SK-N-SH (cell line): ENCODE measurements at regions not wholly inside any gene's neighbourhood (a gene's known extent, or its start where the extent isn't known, plus 50 kb on each side); places are given as distances from the start of the nearest gene placed in this dataset.

ENCODE experiments used
- CTCF ChIA-PET: fragments of 300-600, 350-600 bp; formaldehyde crosslinking; extraction: SDS; loops from one replicate; lab custom pipeline; 2021; lab: Yijun Ruan, JAX
- POLR2A ChIA-PET: fragments of 350-600 bp; sonication (Branson Sonifier 250); formaldehyde crosslinking; extraction: SDS; loops from one replicate; lab custom pipeline; 2020; ENCODE audit warnings: antibody characterized with exemption, inconsistent platforms; lab: Yijun Ruan, JAX
- DNase-seq: peaks from one replicate; pipeline ENCODE4 v3.0.0; 2012
- H2AFZ ChIP-seq: fragments of 200-600 bp; sonication (generic); 2 replicates; pipeline ENCODE4 v1.8.1; 2016; ENCODE audit warnings: antibody characterized with exemption, mild to moderate bottlenecking, low read depth
- H3F3A ChIP-seq: fragments of 200-600 bp; sonication (generic); replicated peaks from 2 replicates; pipeline ENCODE3; 2016; ENCODE audit warnings: antibody characterized with exemption, mild to moderate bottlenecking; ENCODE audit not compliant: insufficient read depth
- H3K27ac ChIP-seq, 2 experiments: fragments of 200-500 bp in 1 of 2; fragments of 200-600 bp in 1 of 2; sonication (Bioruptor generic) in 1 of 2; sonication (generic), shearing (Covaris generic) in 1 of 2; 2 replicates each; pipeline versions ENCODE4 v1.5.1 to v1.6.1; 2014 to 2016; ENCODE audit warnings: low read depth in 2 of 2, inconsistent platforms in 1 of 2, low read length in 1 of 2, mild to moderate bottlenecking in 1 of 2, mixed read lengths in 1 of 2
- H3K27me3 ChIP-seq: fragments of 200-600 bp; sonication (generic), shearing (Covaris generic); 2 replicates; pipeline ENCODE4 v1.6.1; 2016; ENCODE audit warnings: mixed run types; ENCODE audit not compliant: insufficient read depth
- H3K36me3 ChIP-seq, 2 experiments: fragments of 200-500 bp in 1 of 2; fragments of 200-600 bp in 1 of 2; sonication (Bioruptor generic) in 1 of 2; sonication (generic) in 1 of 2; replicated peaks in 1 of 2; 2 replicates each; pipeline versions ENCODE3 to v1.5.1; 2014 to 2016; ENCODE audit warnings: low read length in 1 of 2, mild to moderate bottlenecking in 1 of 2; ENCODE audit not compliant: insufficient read depth in 2 of 2, control insufficient read depth in 1 of 2
- H3K4me1 ChIP-seq, 2 experiments: fragments of 200-500 bp in 1 of 2; fragments of 200-600 bp in 1 of 2; sonication (Bioruptor generic) in 1 of 2; sonication (generic), shearing (Covaris generic) in 1 of 2; 2 replicates each; pipeline versions ENCODE4 v1.5.1 to v1.6.1; 2014 to 2016; ENCODE audit warnings: low read depth in 1 of 2, low read length in 1 of 2, mixed run types in 1 of 2; ENCODE audit not compliant: insufficient read depth in 2 of 2, control insufficient read depth in 1 of 2
- H3K4me2 ChIP-seq: fragments of 200-600 bp; sonication (generic), shearing (Covaris generic); 2 replicates; pipeline ENCODE4 v1.6.1; 2017; ENCODE audit warnings: mixed run types
- H3K4me3 ChIP-seq, 2 experiments: fragments of 200-500 bp in 1 of 2; fragments of 200-600 bp in 1 of 2; sonication (Bioruptor generic) in 1 of 2; sonication (generic), shearing (Covaris generic) in 1 of 2; 2 replicates each; pipeline versions ENCODE4 v1.5.1 to v1.8.1; 2014 to 2016; ENCODE audit warnings: low read depth in 2 of 2, inconsistent platforms in 1 of 2, low read length in 1 of 2, mild to moderate bottlenecking in 1 of 2, mixed read lengths in 1 of 2, moderate library complexity in 1 of 2
- H3K79me2 ChIP-seq: fragments of 200-600 bp; sonication (generic); 2 replicates; pipeline ENCODE4 v1.8.1; 2017; ENCODE audit warnings: mild to moderate bottlenecking; ENCODE audit not compliant: insufficient read depth
- H3K9ac ChIP-seq: fragments of 200-600 bp; sonication (generic); 2 replicates; pipeline ENCODE4 v1.6.1; 2017; ENCODE audit warnings: mixed run types
- H3K9me2 ChIP-seq: fragments of 200-600 bp; sonication (generic); 2 replicates; pipeline ENCODE4 v1.6.1; 2017; ENCODE audit warnings: mixed run types
- H3K9me3 ChIP-seq: fragments of 200-600 bp; sonication (generic); 2 replicates; pipeline ENCODE4 v1.6.1; 2017; ENCODE audit warnings: mixed run types, mild to moderate bottlenecking, moderate library complexity
- H4K20me1 ChIP-seq: fragments of 200-600 bp; sonication (generic); 2 replicates; pipeline ENCODE4 v1.6.1; 2017; ENCODE audit warnings: mild to moderate bottlenecking, mixed run types; ENCODE audit not compliant: insufficient read depth
- CHD2 ChIP-seq: fragments of 150-350 bp; IDR thresholded peaks from 2 replicates; pipeline ENCODE4 v1.6.1; 2018; ENCODE audit warnings: low read length; ENCODE audit not compliant: partially characterized antibody
- CTCF ChIP-seq: fragments of 200-600 bp; sonication (generic); IDR thresholded peaks from 2 replicates; pipeline ENCODE4 v1.6.1; 2017; ENCODE audit warnings: antibody characterized with exemption, mild to moderate bottlenecking, moderate library complexity
- ELF1 ChIP-seq: IDR thresholded peaks from 2 replicates; pipeline ENCODE4 v1.4.0; 2012
- FOSL2 ChIP-seq: IDR thresholded peaks from 2 replicates; pipeline ENCODE4 v1.4.0; 2012; ENCODE audit warnings: low read depth, mild to moderate bottlenecking, moderate library complexity, borderline replicate concordance
- FOXJ3 ChIP-seq: sonication (generic); formaldehyde crosslinking; IDR thresholded peaks from 2 replicates; pipeline ENCODE4 v1.5.1; 2020; ENCODE audit warnings: mild to moderate bottlenecking, missing genetic modification reagents
- FOXM1 ChIP-seq: IDR thresholded peaks from 2 replicates; pipeline ENCODE4 v1.4.0; 2012; ENCODE audit warnings: low read depth, mild to moderate bottlenecking
- GATA2 ChIP-seq: sonication (generic); formaldehyde crosslinking; IDR thresholded peaks from 2 replicates; pipeline ENCODE4 v1.5.0; 2020; ENCODE audit warnings: mild to moderate bottlenecking, missing genetic modification reagents
- IRF3 ChIP-seq: fragments of 150-350 bp; IDR thresholded peaks from 2 replicates; pipeline ENCODE4 v1.6.1; 2016; ENCODE audit warnings: mild to moderate bottlenecking, low read depth, low read length
- MAX ChIP-seq: IDR thresholded peaks from 2 replicates; pipeline ENCODE4 v1.4.0; 2012; ENCODE audit warnings: low read depth
- MXI1 ChIP-seq: IDR thresholded peaks from 2 replicates; pipeline ENCODE4 v1.6.1; 2012; ENCODE audit warnings: mild to moderate bottlenecking, low read depth, low read length, improper control_type of control experiment
- NFIC ChIP-seq: IDR thresholded peaks from 2 replicates; pipeline ENCODE4 v1.4.0; 2012; ENCODE audit warnings: borderline replicate concordance
- POLR2AphosphoS5 ChIP-seq: IDR thresholded peaks from 2 replicates; pipeline ENCODE4 v1.6.1; 2012; ENCODE audit warnings: low read depth, low read length
- RAD21 ChIP-seq: IDR thresholded peaks from 2 replicates; pipeline ENCODE4 v1.6.1; 2012; ENCODE audit warnings: mild to moderate bottlenecking, low read length
- RCOR1 ChIP-seq: fragments of 150-350 bp; IDR thresholded peaks from 2 replicates; pipeline ENCODE4 v1.6.1; 2017; ENCODE audit warnings: antibody characterized with exemption, low read length
- RFX5 ChIP-seq: IDR thresholded peaks from 2 replicates; pipeline ENCODE4 v1.6.1; 2012; ENCODE audit warnings: mild to moderate bottlenecking, improper control_type of control experiment, low read length
- RXRA ChIP-seq: IDR thresholded peaks from 2 replicates; pipeline ENCODE4 v1.4.0; 2012; ENCODE audit warnings: low read depth, mild to moderate bottlenecking, borderline replicate concordance
- SMC3 ChIP-seq: IDR thresholded peaks from 2 replicates; pipeline ENCODE4 v1.6.1; 2012; ENCODE audit warnings: low read depth, low read length, improper control_type of control experiment
- TAF1 ChIP-seq: IDR thresholded peaks from 2 replicates; pipeline ENCODE4 v1.6.1; 2012; ENCODE audit warnings: low read depth, mild to moderate bottlenecking, low read length, moderate library complexity, borderline replicate concordance
- TCF12 ChIP-seq: IDR thresholded peaks from 2 replicates; pipeline ENCODE4 v1.4.0; 2012
- USF1 ChIP-seq: IDR thresholded peaks from 2 replicates; pipeline ENCODE4 v1.4.0; 2012; ENCODE audit warnings: low read depth, borderline replicate concordance
- USF2 ChIP-seq: fragments of 150-350 bp; IDR thresholded peaks from 2 replicates; pipeline ENCODE4 v1.6.1; 2017; ENCODE audit warnings: antibody characterized with exemption, low read length, low read depth, borderline replicate concordance
- WGBS: methylation state at CpG from one replicate; pipeline ENCODE4 v1.1.6; 2017; ENCODE audit warnings: low lambda C conversion rate; 5-methylcytosine and 5-hydroxymethylcytosine counted together

- H3K9ac ChIP-seq: no peak overlapping the region
- POLR2A ChIA-PET: no interaction called here
- peak overlapping the region; percentile 13; the same call in 1 of the 2 replicates for H2AFZ ChIP-seq
- no peaks in the 10 kb centered on the region for H4K20me1 ChIP-seq
- no peaks in the 10 kb centered on the region for H3K27me3 ChIP-seq
- no peaks in the 10 kb centered on the region for H3K9me2 ChIP-seq
- H3K4me2 ChIP-seq: no peak overlapping the region
- no peak for TF ChIP-seq RXRA
- TF ChIP-seq RFX5: no peak
- TF ChIP-seq ELF1: no peak
- TF ChIP-seq IRF3: no peak
- peak; percentile 33; the same call in 1 of the 2 replicates for TF ChIP-seq TCF12
- TF ChIP-seq USF1: no peak
- TF ChIP-seq POLR2AphosphoS5: no peak
- TF ChIP-seq FOSL2: no peak
- H3K27ac ChIP-seq: no peak overlapping the region
- H3K9me3 ChIP-seq: no peaks in the 10 kb centered on the region
- H3F3A ChIP-seq: peaks cover 7% of the 10 kb centered on the region
- H3K79me2 ChIP-seq: no peaks in the 10 kb centered on the region
- 59% methylated on average over 6 of the region's 6 CpGs for WGBS
- no peaks in the 10 kb centered on the region for H3K4me1 ChIP-seq
- H3K4me3 ChIP-seq: no peak overlapping the region
- H3K36me3 ChIP-seq: no peaks in the 10 kb centered on the region
- DNase-seq: no peak
- CTCF ChIA-PET: interaction anchor here (0.9 kb wide), 1 partner anchor 989 kb away, joined by 4 read pairs; no protein-coding TSS in a partner anchor
Observed at GRCh38 chr5:158117467-158118160, 258.7 kb upstream of the CLINT1 start.

- Histone ChIP-seq H3K36me3 (no peaks in the 10 kb centered on the region), H3K9me2 (no peaks in the 10 kb centered on the region), H3K79me2 (no peaks in the 10 kb centered on the region), H3K27me3 (no peaks in the 10 kb centered on the region), H3F3A (peaks cover 7% of the 10 kb centered on the region)
- WGBS: 42% methylated on average over 2 of the region's 2 CpGs
- POLR2A ChIA-PET: no interaction called here
- TF ChIP-seq RFX5 (no peak), MXI1 (no peak), FOSL2 (no peak), USF2 (no peak), RXRA (no peak), CHD2 (no peak), ELF1 (no peak), FOXJ3 (CRISPR knock-in tag) (no peak), FOXM1 (no peak), TAF1 (no peak), GATA2 (CRISPR knock-in tag) (no peak), SMC3 (no peak), NFIC (no peak), MAX (no peak), CTCF (no peak), RCOR1 (no peak), TCF12 (no peak), RAD21 (no peak)
- TF ChIP-seq, all 33 proteins: peak for 0
- Histone ChIP-seq H4K20me1 (no peaks in the 10 kb centered on the region), H3K9me3 (no peaks in the 10 kb centered on the region), H3K4me3 (no peak overlapping the region), H3K4me2 (no peak overlapping the region), H3K27ac (no peak overlapping the region), H3K4me1 (no peaks in the 10 kb centered on the region), H2AFZ (no peak overlapping the region), H3K9ac (no peak overlapping the region)
- CTCF ChIA-PET: no interaction called here
- DNase-seq: no peak
Observed at GRCh38 chr5:158116965-158117364, 258.0 kb upstream of the CLINT1 start.
